ENCODE measurements at regions not wholly inside any gene's neighbourhood (a gene's known extent, or its start where the extent isn't known, plus 50 kb on each side); places are given as distances from the start of the nearest gene placed in this dataset.

DNA sequence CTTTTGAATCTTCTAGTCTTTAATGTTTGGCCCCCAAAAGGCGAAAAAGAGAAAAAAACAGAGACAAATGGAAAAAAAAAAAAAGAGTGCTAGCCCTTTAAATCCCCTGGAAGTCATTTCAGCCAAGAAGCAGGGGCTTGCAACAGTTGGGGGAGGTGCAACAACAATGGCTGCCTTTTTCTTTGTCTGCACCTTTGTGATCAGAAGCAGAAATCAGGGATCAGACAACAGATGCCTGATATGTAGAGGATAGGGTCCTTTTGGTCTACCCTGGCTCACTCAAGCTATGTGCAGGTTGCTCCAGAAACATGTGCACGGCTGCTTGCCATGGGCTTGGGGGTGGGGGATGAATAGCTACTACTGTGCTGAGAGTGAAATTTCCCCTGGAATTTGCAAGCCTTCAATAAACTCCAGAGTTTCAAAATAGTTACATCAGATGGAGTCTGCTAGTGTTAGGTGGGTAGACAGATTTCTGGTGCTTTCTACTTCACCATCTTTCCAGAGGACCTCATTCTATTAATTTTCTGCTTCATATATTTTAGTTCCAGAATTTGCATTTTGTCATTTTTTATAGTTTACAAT, 150.9 kb downstream of the FGF18 start:
- TF ChIP-seq CTCF (IDR thresholded peaks at IDR 0.05) (no peak), POLR2A (IDR thresholded peaks at IDR 0.05) (no peak)

Measured in body of pancreas (tissue), 4 donors.